WTC11 (cell line): ENCODE measurements at regions not wholly inside any gene's neighbourhood (a gene's known extent, or its start where the extent isn't known, plus 50 kb on each side); places are given as distances from the start of the nearest gene placed in this dataset.

Experiments
- ATF3 ChIP-seq: sonication (generic); formaldehyde crosslinking; conservative IDR thresholded peaks from 2 replicates; pipeline ENCODE4 v1.8.1; 2022; ENCODE audit warnings: mild to moderate bottlenecking, missing genetic modification reagents
- CREB1 ChIP-seq: sonication (generic); formaldehyde crosslinking; IDR thresholded peaks from 2 replicates; pipeline ENCODE4 v1.8.0; 2023; ENCODE audit warnings: mild to moderate bottlenecking, missing genetic modification reagents
- CTCF ChIP-seq: fragments of 200-600 bp; IDR thresholded peaks from 2 replicates; pipeline ENCODE4 v1.8.0; 2022; ENCODE audit warnings: antibody characterized with exemption
- E2F1 ChIP-seq: sonication (generic); formaldehyde crosslinking; IDR thresholded peaks from 2 replicates; pipeline ENCODE4 v1.8.0; 2022; ENCODE audit warnings: mild to moderate bottlenecking, missing genetic modification reagents
- IRF1 ChIP-seq: sonication (generic); formaldehyde crosslinking; IDR thresholded peaks from 2 replicates; pipeline ENCODE4 v1.8.0; 2023; ENCODE audit warnings: missing genetic modification reagents
- IRF2 ChIP-seq: sonication (generic); formaldehyde crosslinking; IDR thresholded peaks from 2 replicates; pipeline ENCODE4 v1.8.0; 2022; ENCODE audit warnings: low read depth, missing genetic modification reagents, borderline replicate concordance
- MLX ChIP-seq: sonication (generic); formaldehyde crosslinking; IDR thresholded peaks from 2 replicates; pipeline ENCODE4 v1.8.1; 2023; ENCODE audit warnings: mild to moderate bottlenecking, missing genetic modification reagents, moderate library complexity
- PREB ChIP-seq: sonication (generic); formaldehyde crosslinking; IDR thresholded peaks from 2 replicates; pipeline ENCODE4 v1.8.1; 2022; ENCODE audit warnings: mild to moderate bottlenecking, missing genetic modification reagents, moderate library complexity, borderline replicate concordance
- USF2 ChIP-seq: sonication (generic); formaldehyde crosslinking; IDR thresholded peaks from 2 replicates; pipeline ENCODE4 v1.8.1; 2023; ENCODE audit warnings: mild to moderate bottlenecking, missing genetic modification reagents, moderate library complexity
- ZNF232 ChIP-seq: sonication (generic); formaldehyde crosslinking; IDR thresholded peaks from 2 replicates; pipeline ENCODE4 v1.8.0; 2022; ENCODE audit warnings: mild to moderate bottlenecking, missing genetic modification reagents

GRCh38 chr6:78353040-78353439 lies 514.3 kb upstream of the IRAK1BP1 start:
- TF ChIP-seq CTCF, result no peak
- TF ChIP-seq CREB1 (CRISPR knock-in tag), result no peak
- TF ChIP-seq PREB (CRISPR knock-in tag), result no peak
- TF ChIP-seq ATF3, result no peak
- TF ChIP-seq MLX, result no peak
- no peak for TF ChIP-seq ZNF232 (CRISPR knock-in tag)
- no peak for TF ChIP-seq USF2
- no peak for TF ChIP-seq IRF1
- TF ChIP-seq E2F1 (CRISPR knock-in tag), result no peak
- no peak for TF ChIP-seq IRF2
